Gastrocnemius medialis (tissue), 4 donors: ENCODE measurements at regions not wholly inside any gene's neighbourhood (a gene's known extent, or its start where the extent isn't known, plus 50 kb on each side); places are given as distances from the start of the nearest gene placed in this dataset.

Source experiments
- ATAC-seq, 2 donors: fragments of 150-250 bp; one replicate each; pipeline ENCODE4 v1.9.1; 2016
- DNase-seq, 2 donors: peaks; one replicate each; pipeline ENCODE4 v3.0.0-alpha.2; 2019
- H3K27ac ChIP-seq, 4 donors: fragments of 200-600 bp; sonication (generic); 1 replicate in 1 of 4; 2 replicates in 3 of 4; pipeline ENCODE4 v1.5.1; 2016 to 2018; ENCODE audit warnings: mild to moderate bottlenecking in 2 of 4, moderate library complexity in 1 of 4
- H3K27me3 ChIP-seq, 3 donors: fragments of 200-600 bp; sonication (generic) in 2 of 3; 1 replicate in 1 of 3; 2 replicates in 2 of 3; pipeline versions ENCODE4 v1.5.1 to v1.6.0; 2016 to 2019; ENCODE audit warnings: mild to moderate bottlenecking in 1 of 3, moderate library complexity in 1 of 3
- H3K36me3 ChIP-seq, 2 donors: fragments of 200-600 bp; sonication (generic) in 1 of 2; one replicate each; pipeline ENCODE4 v1.5.1; 2017 to 2018
- H3K4me1 ChIP-seq, 2 donors: fragments of 200-600 bp; sonication (generic) in 1 of 2; one replicate each; pipeline ENCODE4 v1.5.1; 2016 to 2017; ENCODE audit warnings: mild to moderate bottlenecking in 2 of 2
- H3K4me3 ChIP-seq, 4 donors: fragments of 200-600 bp; sonication (generic) in 3 of 4; 1 replicate in 1 of 4; 2 replicates in 3 of 4; pipeline ENCODE4 v1.5.1; 2016 to 2019; ENCODE audit warnings: mild to moderate bottlenecking in 2 of 4
- H3K9me3 ChIP-seq, 3 donors: fragments of 200-600 bp; sonication (generic) in 2 of 3; 1 replicate in 1 of 3; 2 replicates in 2 of 3; pipeline ENCODE4 v1.5.1; 2016 to 2019
- POLR2A ChIP-seq, 2 donors: fragments of 450-650 bp; IDR thresholded peaks; one replicate each; pipeline ENCODE4 v1.6.1; 2017; ENCODE audit warnings: antibody characterized with exemption in 2 of 2, mild to moderate bottlenecking in 2 of 2, moderate library complexity in 2 of 2
- in situ Hi-C, 4 donors: fragments of 200-750 bp; cut with MboI; loops; one replicate each; pipeline versions ENCODE4 v1.15.0 to v1.8.0; 2017; ENCODE audit warnings: low sequenced_read_pairs in 4 of 4
- intact Hi-C: fragments of 100-400 bp; cut with DNase I; formaldehyde crosslinking; loops from one replicate; pipeline ENCODE4 v1.15.1; 2023; ENCODE audit warnings: low total_unique reads
- TF ChIP-seq, protein P1 (sequence below), 5 experiments: fragments of 450-650 bp in 3 of 5; fragments of 200-600 bp in 2 of 5; sonication (generic) in 2 of 5; IDR thresholded peaks in 4 of 5; conservative IDR thresholded peaks in 1 of 5; 1 replicate in 4 of 5; 2 replicates in 1 of 5; pipeline ENCODE4 v1.5.1; 2016 to 2019; ENCODE audit warnings: antibody characterized with exemption in 5 of 5, mild to moderate bottlenecking in 3 of 5, moderate library complexity in 3 of 5

GRCh38 chr6:115609111-115609510, 451.6 kb downstream of the FRK start:
- H3K27ac ChIP-seq: no peak overlapping the region
- intact Hi-C loops: no loop called here
- no peaks in the 10 kb centered on the region for H3K4me1 ChIP-seq
- ATAC-seq: no peak
- DNase-seq: no peak
- TF ChIP-seq, protein P1, sequence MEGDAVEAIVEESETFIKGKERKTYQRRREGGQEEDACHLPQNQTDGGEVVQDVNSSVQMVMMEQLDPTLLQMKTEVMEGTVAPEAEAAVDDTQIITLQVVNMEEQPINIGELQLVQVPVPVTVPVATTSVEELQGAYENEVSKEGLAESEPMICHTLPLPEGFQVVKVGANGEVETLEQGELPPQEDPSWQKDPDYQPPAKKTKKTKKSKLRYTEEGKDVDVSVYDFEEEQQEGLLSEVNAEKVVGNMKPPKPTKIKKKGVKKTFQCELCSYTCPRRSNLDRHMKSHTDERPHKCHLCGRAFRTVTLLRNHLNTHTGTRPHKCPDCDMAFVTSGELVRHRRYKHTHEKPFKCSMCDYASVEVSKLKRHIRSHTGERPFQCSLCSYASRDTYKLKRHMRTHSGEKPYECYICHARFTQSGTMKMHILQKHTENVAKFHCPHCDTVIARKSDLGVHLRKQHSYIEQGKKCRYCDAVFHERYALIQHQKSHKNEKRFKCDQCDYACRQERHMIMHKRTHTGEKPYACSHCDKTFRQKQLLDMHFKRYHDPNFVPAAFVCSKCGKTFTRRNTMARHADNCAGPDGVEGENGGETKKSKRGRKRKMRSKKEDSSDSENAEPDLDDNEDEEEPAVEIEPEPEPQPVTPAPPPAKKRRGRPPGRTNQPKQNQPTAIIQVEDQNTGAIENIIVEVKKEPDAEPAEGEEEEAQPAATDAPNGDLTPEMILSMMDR (IDR thresholded peaks at IDR 0.05 in 4 of 5, conservative IDR thresholded peaks at IDR 0.05 in 1 of 5): no peak
- in situ Hi-C loops: no loop called here
- no peak overlapping the region for H3K4me3 ChIP-seq
- no peaks in the 10 kb centered on the region for H3K27me3 ChIP-seq
- H3K36me3 ChIP-seq: no peaks in the 10 kb centered on the region
- no peaks in the 10 kb centered on the region for H3K9me3 ChIP-seq

DNA sequence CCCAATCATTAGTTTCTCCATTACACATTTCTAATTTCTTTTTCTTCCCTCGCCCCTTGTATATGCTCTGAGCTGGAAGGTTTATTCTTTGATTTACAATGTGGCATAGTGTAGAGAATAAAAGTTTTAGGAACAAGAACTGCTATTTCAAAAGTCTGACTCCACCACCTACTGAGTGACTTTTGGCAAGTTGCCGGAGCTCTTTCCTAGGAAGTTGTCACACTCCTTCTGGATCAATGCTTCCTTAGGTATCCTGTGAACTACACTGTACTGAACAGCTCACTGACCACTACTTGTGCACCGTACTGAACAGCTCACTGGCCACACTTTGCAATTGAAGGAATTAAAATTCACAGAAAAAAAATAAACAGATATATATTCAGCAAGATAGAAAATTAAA, 458.2 kb downstream of the FRK start:
- Histone ChIP-seq H3K27ac (no peak overlapping the region), H3K27me3 (no peaks in the 10 kb centered on the region), H3K4me3 (no peak overlapping the region), H3K9me3 (no peaks in the 10 kb centered on the region), H3K4me1 (no peaks in the 10 kb centered on the region), H3K36me3 (no peaks in the 10 kb centered on the region)
- ATAC-seq (no peak), DNase-seq (no peak)
- in situ Hi-C loops: no loop called here
- intact Hi-C loops: no loop called here
- TF ChIP-seq, protein P1 (IDR thresholded peaks at IDR 0.05 in 4 of 5, conservative IDR thresholded peaks at IDR 0.05 in 1 of 5): no peak
- no peak for TF ChIP-seq POLR2A (IDR thresholded peaks at IDR 0.05)

DNA sequence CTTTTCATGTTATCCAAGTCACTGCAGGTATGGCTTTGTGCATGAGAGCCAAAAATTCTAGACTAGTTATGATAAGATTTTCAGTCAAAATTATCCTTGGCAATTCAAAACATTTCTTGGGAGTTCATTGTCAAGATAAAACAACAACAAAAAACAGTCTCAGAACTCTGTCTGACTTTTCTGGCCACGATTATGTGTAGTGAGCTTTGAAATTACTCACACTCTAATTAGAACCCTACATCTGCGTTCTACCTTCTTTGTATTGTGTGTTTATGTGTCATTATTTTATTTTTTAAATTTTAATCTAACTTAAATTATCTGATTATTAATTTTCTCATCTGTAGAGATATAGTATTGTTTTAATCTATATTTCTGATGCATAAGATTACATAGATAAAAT, 459.2 kb downstream of the FRK start:
- Histone ChIP-seq H3K9me3 (no peaks in the 10 kb centered on the region), H3K4me1 (no peaks in the 10 kb centered on the region), H3K36me3 (no peaks in the 10 kb centered on the region), H3K27me3 (no peaks in the 10 kb centered on the region), H3K27ac (no peak overlapping the region), H3K4me3 (no peak overlapping the region)
- TF ChIP-seq, protein P1 (IDR thresholded peaks at IDR 0.05 in 4 of 5, conservative IDR thresholded peaks at IDR 0.05 in 1 of 5): no peak
- no peak for TF ChIP-seq POLR2A (IDR thresholded peaks at IDR 0.05)
- intact Hi-C loops: no loop called here
- DNase-seq: no peak
- in situ Hi-C loops: no loop called here
- no peak for ATAC-seq

GRCh38 chr6:115601064-115601463, 459.6 kb downstream of the FRK start:
- TF ChIP-seq POLR2A (IDR thresholded peaks at IDR 0.05): no peak
- TF ChIP-seq, protein P1 (IDR thresholded peaks at IDR 0.05 in 4 of 5, conservative IDR thresholded peaks at IDR 0.05 in 1 of 5): no peak
- ATAC-seq (no peak), DNase-seq (no peak)
- Histone ChIP-seq H3K4me3 (no peak overlapping the region), H3K36me3 (no peaks in the 10 kb centered on the region), H3K27me3 (no peaks in the 10 kb centered on the region), H3K4me1 (no peaks in the 10 kb centered on the region), H3K9me3 (no peaks in the 10 kb centered on the region), H3K27ac (no peak overlapping the region)
- in situ Hi-C loops: no loop called here
- intact Hi-C loops: no loop called here

DNA sequence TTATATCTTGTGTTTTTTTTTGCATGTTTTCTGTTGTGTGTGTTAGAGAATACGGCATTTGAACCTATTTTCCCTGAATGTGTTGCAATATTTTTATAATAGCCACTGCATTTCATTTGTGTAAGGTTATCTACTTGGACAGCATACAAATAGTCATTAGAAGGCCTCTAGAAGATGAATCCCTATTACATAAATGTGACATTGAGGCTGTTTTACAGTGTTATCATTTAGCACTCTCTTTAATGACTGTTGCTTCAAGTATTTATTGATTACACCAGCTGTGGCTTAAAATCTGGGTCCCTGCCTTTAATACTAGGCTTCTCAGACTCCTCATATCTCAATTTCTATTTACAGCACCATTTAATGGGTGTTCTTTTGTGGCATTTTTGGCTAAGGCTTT, 465.8 kb downstream of the FRK start:
- no peak for DNase-seq
- H3K27me3 ChIP-seq: no peaks in the 10 kb centered on the region
- TF ChIP-seq POLR2A (IDR thresholded peaks at IDR 0.05): no peak
- TF ChIP-seq, protein P1 (IDR thresholded peaks at IDR 0.05 in 4 of 5, conservative IDR thresholded peaks at IDR 0.05 in 1 of 5): no peak
- H3K36me3 ChIP-seq: no peaks in the 10 kb centered on the region
- no peak for ATAC-seq
- intact Hi-C loops: no loop called here
- H3K9me3 ChIP-seq: no peaks in the 10 kb centered on the region
- no peaks in the 10 kb centered on the region for H3K4me1 ChIP-seq
- H3K4me3 ChIP-seq: no peak overlapping the region
- in situ Hi-C loops: no loop called here
- H3K27ac ChIP-seq: no peak overlapping the region
